D721Med (cell line): ENCODE measurements at regions not wholly inside any gene's neighbourhood (a gene's known extent, or its start where the extent isn't known, plus 50 kb on each side); places are given as distances from the start of the nearest gene placed in this dataset.

Experiments
- DNase-seq: peaks from one replicate; pipeline ENCODE4 v3.0.0; 2011; ENCODE audit warnings: low spot score; ENCODE audit not compliant: insufficient read length
- FAIRE-seq: peaks from 2 replicates; lab custom pipeline; 2011; peaks lifted over from hg19 to GRCh38; lab: Jason Lieb, UNC
- CTCF ChIP-seq: IDR thresholded peaks from 2 replicates; pipeline ENCODE4 v1.5.1; 2012; ENCODE audit warnings: mild to moderate bottlenecking, control low read depth; ENCODE audit not compliant: insufficient read depth; ENCODE audit errors: missing control alignments

GRCh38 chr5:18202164-18202563, 567.9 kb downstream of the TAF11L14 start:
- no peak for TF ChIP-seq CTCF
- FAIRE-seq (no peak), DNase-seq (no peak)

DNA sequence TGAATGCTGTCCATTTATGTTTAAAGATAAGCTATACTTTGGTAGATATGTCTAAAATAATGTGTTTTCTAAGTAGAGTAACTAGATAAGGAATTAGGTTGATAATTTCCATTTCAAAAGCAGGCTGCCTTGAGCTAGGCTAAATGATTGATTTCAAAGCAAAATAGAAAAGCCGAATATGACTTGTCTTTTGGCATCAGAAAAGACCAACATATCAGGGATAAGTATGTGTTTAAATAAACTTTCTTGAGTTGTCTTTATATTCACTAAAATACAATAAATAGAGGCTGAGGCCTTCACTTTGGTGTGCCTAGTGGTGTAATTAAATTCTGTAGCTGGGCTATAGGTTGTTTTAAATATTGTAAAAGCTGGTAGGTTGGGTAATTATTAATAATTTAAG, 569.0 kb downstream of the TAF11L14 start:
- no peak for FAIRE-seq
- no peak for DNase-seq
- no peak for TF ChIP-seq CTCF

- FAIRE-seq (no peak), DNase-seq (no peak)
- TF ChIP-seq CTCF = no peak
These were observed 579.4 kb downstream of the TAF11L14 start for GRCh38 chr5:18213666-18214065.

GRCh38 chr5:18216016-18216415, 581.8 kb downstream of the TAF11L14 start:
- no peak for FAIRE-seq
- TF ChIP-seq CTCF = no peak
- no peak for DNase-seq

GRCh38 chr5:18216729-18217128, 582.5 kb downstream of the TAF11L14 start:
- FAIRE-seq (no peak), DNase-seq (no peak)
- TF ChIP-seq CTCF = no peak

DNA sequence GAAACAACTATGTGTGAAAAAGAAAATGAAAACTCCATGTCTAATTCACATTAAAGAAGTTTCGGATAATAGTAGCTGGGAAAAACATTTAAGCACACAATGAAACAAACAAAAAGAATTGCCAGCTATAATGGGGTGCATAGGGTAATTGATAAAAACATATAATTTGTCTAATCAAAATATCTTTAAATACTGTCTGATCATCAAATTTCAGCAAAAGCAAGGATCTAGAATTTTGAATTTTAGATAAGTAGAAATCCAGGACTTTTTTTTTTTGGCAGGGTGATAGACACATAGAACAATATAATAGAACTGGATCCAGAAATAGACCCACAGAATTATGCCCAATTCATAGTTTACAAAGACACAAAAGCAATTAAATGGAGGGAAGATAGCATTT, 585.0 kb downstream of the TAF11L14 start:
- FAIRE-seq (no peak), DNase-seq (no peak)
- no peak for TF ChIP-seq CTCF

DNA sequence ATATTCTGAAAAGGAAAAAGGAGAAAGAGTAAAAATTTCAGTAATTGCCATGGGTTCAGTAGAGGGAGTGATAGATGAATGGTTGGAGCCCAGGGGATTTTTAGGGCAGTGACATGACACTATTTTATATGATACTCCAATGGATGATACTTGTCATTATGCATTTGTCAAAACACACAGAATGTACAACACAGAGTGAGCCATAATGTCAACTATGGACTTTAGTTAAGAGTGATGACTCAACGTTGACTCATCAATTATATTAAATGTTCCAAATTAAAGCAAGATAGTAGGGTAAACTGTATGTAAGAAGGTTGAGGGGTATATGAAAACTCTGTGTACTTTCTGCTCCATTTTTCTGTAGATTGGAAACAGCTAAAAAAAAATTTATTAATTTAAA, 586.4 kb downstream of the TAF11L14 start:
- FAIRE-seq (no peak), DNase-seq (no peak)
- no peak for TF ChIP-seq CTCF
